Large intestine (tissue), 3 donors: ENCODE measurements at regions not wholly inside any gene's neighbourhood (a gene's known extent, or its start where the extent isn't known, plus 50 kb on each side); places are given as distances from the start of the nearest gene placed in this dataset.

Experiments
- DNase-seq, 2 donors: peaks; one replicate each; pipeline versions ENCODE4 v3.0.0 to v3.0.0-alpha.2; 2013
- H3K27ac ChIP-seq: one replicate; pipeline ENCODE4 v1.5.1; 2013; ENCODE audit warnings: low read length
- H3K27me3 ChIP-seq: 2 replicates; pipeline ENCODE4 v1.6.1; 2013; ENCODE audit warnings: low read length; ENCODE audit not compliant: control insufficient read depth, insufficient read depth
- H3K36me3 ChIP-seq: 2 replicates; pipeline ENCODE4 v1.6.1; 2013; ENCODE audit warnings: low read length; ENCODE audit not compliant: control insufficient read depth, insufficient read depth
- H3K4me1 ChIP-seq: one replicate; pipeline ENCODE4 v1.6.1; 2013; ENCODE audit warnings: low read length; ENCODE audit not compliant: control insufficient read depth, insufficient read depth
- H3K4me3 ChIP-seq: one replicate; pipeline ENCODE4 v1.5.1; 2013; ENCODE audit warnings: low read length
- H3K9me3 ChIP-seq: one replicate; pipeline ENCODE4 v1.6.1; 2013; ENCODE audit warnings: mild to moderate bottlenecking, low read depth, low read length, moderate library complexity; ENCODE audit not compliant: control insufficient read depth
- WGBS: methylation state at CpG from one replicate; pipeline ENCODE4 v1.1.5; 2013; ENCODE audit warnings: low lambda C conversion rate; ENCODE audit not compliant: insufficient coverage; 5-methylcytosine and 5-hydroxymethylcytosine counted together

DNA sequence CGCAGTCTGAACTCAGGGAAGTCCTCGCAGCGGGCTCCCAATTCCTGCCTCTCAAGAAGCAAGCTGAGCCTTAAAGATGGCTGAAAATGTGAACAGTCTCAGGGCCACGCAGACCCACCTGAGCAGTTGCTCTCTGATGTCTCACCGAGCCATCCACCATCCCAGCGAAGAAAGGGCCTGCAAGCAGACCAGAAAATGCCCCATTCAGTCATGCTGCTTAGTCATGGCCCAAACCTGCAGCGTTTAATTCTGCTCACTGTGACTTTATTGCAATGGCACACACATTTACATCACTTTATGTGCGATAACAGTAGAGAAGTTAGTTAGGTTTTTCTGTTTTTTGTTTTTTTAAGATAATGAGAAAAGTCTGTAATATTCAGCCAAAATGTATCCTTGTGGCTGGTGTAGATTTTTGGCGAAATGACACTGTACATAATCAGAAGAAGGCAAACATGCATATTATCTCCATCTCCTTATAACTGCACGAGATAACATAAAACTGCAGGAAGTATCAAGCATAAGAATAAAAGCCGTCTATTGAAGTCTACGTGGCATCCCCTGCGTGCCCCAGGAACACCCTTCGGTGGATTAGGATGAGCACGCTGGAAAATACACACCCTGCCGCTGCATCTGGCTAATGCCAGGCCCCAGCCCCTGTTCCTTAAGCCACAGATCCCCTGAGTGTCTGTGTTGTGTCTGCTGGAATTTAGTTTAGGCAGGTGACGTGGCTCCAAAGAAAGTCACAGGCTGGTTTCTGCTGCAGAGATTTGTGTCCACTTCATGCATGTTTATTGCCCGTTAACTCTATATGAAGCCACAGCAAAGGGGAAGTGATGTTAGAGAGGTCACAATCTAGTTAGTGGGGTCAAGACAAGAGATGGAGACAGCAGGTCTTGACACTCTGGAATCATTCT, 119.8 kb upstream of the IRF2BP2 start:
- WGBS: 100% methylated on average over 1 of the region's 18 CpGs
- no peak for DNase-seq
- H3K4me1 ChIP-seq: peaks cover 38% of the 10 kb centered on the region

DNA sequence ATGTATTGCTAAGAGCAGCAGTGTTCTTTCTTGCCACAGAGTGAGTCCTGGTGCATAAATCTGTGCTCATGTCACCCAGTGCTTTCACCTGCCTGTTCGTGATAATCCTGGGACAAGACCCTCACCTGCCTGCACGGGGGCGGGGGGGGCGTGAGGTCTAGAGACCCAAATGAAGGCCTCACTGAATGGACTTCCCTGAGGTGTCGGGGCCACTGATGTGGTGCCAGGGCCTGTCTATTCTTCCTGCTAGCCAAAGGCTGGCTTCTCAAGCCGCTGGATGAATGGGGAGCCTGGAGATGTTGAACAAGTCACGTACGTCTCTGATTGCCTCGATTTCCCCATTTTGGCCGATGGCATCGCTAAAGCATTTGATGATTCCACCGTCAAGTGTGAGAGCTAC, 118.8 kb upstream of the IRF2BP2 start:
- no peak for DNase-seq
- 100% methylated on average over 4 of the region's 12 CpGs for WGBS
- Histone ChIP-seq H3K4me3 (no peak overlapping the region), H3K4me1 (peaks cover 46% of the 10 kb centered on the region), H3K36me3 (no peaks in the 10 kb centered on the region), H3K27ac (no peak overlapping the region), H3K9me3 (no peaks in the 10 kb centered on the region), H3K27me3 (no peaks in the 10 kb centered on the region)

More for the DNA sequence above, 119.8 kb upstream of the IRF2BP2 start:
- Histone ChIP-seq H3K9me3 (no peaks in the 10 kb centered on the region), H3K27ac (no peak overlapping the region), H3K4me3 (no peak overlapping the region), H3K36me3 (no peaks in the 10 kb centered on the region), H3K27me3 (no peaks in the 10 kb centered on the region)

DNA sequence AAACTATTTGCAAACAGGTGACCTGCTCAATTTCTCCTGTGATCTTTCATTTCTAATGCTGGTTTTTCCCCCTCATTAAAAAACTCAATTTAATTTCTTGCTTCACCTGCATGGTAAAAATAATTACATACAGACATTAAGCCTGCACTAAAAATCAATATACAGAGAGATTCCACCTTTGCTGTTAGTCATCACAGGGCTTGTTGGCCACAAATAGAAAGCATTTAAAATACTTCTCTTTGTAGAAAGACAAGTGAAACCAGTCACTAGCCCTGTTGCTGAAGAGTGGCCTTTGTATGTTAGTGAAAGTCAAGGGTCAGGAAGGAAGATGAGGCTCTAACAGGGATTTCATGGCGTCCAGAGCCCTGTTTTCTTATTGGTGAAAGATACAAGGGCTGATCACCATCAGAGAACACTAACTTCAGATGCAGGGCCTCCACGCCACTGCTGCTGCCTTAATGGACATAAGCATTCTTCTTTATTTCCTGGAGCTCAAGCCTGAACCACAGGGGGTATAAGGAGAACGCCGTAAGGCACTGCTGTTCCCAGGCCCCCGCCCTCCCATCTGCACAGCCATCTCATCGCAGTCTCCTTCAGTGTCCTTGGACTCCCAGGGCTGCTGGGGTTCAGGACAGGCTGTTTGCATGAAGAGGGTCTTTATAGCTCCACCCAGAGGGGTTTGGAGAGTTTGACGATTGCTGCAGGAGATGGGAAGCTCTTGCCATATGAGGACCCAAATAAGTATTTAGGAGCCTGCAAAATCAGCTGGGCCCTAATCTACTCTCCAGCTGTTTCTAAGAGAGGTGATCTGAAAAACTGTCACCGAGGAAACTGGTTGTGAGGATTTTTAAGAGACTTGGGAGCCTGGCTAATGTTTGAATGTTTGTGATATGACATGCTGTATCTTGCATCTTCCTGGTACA, 117.3 kb upstream of the IRF2BP2 start:
- H3K36me3 ChIP-seq: no peaks in the 10 kb centered on the region
- peaks cover 61% of the 10 kb centered on the region for H3K4me1 ChIP-seq
- WGBS: no CpG with 5 or more reads among the region's 8 CpGs

DNA sequence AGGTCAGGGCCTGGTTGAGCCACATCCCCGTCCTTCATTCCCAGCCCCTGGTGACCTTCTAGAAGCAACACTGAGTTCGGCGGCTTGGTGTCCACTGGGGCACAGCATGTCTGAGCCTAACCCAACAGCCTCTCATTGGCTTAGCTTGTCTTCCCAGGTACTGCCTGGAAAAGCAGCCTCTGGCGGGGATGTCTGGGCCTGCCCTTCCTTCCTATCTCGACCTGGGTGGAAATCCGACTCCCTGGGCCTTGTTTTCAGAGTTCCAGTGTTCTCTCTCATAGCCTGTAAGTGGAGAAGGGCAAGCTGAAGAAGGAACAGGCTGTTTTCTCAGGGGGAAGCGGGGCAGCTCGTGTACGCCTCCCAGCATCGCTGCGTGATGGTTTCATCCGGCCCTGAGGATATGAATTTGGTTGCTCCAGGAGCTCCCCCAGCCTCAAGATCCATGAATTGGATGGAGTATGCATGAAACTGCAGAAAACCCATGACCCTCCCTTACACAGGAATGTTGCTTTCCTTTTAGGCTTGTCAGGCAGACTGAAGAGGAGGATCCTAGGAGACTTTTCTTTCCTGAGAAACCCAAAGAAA, 116.5 kb upstream of the IRF2BP2 start:
- Histone ChIP-seq H3K27me3 (no peaks in the 10 kb centered on the region), H3K4me1 (peaks cover 69% of the 10 kb centered on the region), H3K27ac (peak overlapping the region; percentile 95), H3K9me3 (no peaks in the 10 kb centered on the region), H3K36me3 (no peaks in the 10 kb centered on the region), H3K4me3 (no peak overlapping the region)
- WGBS: no CpG with 5 or more reads among the region's 12 CpGs
- DNase-seq: peak in 1 of 2 donors; percentile 46

More for the DNA sequence above, 117.3 kb upstream of the IRF2BP2 start:
- Histone ChIP-seq H3K27ac (peak overlapping the region; percentile 95), H3K27me3 (no peaks in the 10 kb centered on the region), H3K9me3 (no peaks in the 10 kb centered on the region), H3K4me3 (no peak overlapping the region)
- DNase-seq: peak in 1 of 2 donors; percentile 50

- peak in 1 of 2 donors; percentile 70 for DNase-seq
- peaks cover 75% of the 10 kb centered on the region for H3K4me1 ChIP-seq
- H3K4me3 ChIP-seq: no peak overlapping the region
- no peaks in the 10 kb centered on the region for H3K9me3 ChIP-seq
- H3K36me3 ChIP-seq: no peaks in the 10 kb centered on the region
- no peaks in the 10 kb centered on the region for H3K27me3 ChIP-seq
- H3K27ac ChIP-seq: peak overlapping the region; percentile 95
- no CpG with 5 or more reads among the region's 12 CpGs for WGBS
Measured at GRCh38 chr1:234725177-234726132, 115.5 kb upstream of the IRF2BP2 start.

DNA sequence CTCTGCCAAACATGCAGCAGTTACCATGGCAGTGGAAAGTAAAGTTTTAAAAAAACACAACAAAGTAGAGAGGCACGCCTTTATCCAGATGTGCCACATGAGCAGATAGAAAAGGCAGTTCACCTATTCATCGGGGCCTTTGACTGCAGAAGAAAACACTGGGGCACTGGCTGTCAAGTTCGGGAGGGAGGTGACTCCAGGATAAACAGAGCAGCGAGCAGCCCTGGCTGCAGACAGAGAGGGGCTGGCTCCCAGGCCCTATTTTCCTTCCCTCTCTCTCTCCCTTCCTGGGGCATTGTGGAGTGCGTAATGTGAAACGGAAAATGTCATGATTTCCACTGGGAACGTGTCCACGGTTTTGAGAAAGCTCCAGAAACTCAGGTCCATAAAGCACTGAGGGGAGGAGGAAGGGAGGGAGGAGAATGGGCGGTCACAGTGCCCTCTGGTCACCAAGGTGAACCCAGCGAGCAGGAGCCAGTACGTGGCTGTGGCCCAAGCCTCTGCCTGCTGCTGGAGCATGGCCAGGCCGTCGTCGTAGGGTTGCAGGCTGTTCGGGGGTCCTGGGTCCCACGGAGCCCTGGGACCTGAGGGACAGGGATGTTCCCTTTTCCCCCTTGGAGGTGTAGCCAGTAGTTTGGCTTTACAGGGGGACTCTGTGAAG, 114.7 kb upstream of the IRF2BP2 start:
- H3K4me1 ChIP-seq: peaks cover 83% of the 10 kb centered on the region
- peak overlapping the region; percentile 95 for H3K27ac ChIP-seq
- H3K27me3 ChIP-seq: no peaks in the 10 kb centered on the region
- peak overlapping the region; percentile 3 for H3K4me3 ChIP-seq
- no peaks in the 10 kb centered on the region for H3K36me3 ChIP-seq
- no peaks in the 10 kb centered on the region for H3K9me3 ChIP-seq
- no peak for DNase-seq
- no CpG with 5 or more reads among the region's 16 CpGs for WGBS

- H3K27ac ChIP-seq: peak overlapping the region; percentile 95
- peaks cover 94% of the 10 kb centered on the region for H3K4me1 ChIP-seq
- no peak overlapping the region for H3K4me3 ChIP-seq
- H3K9me3 ChIP-seq: no peaks in the 10 kb centered on the region
- no peaks in the 10 kb centered on the region for H3K36me3 ChIP-seq
- WGBS: 80% methylated on average over 2 of the region's 26 CpGs
- DNase-seq: no peak
- no peaks in the 10 kb centered on the region for H3K27me3 ChIP-seq
Measured at GRCh38 chr1:234722904-234723720, 113.1 kb upstream of the IRF2BP2 start.

DNA sequence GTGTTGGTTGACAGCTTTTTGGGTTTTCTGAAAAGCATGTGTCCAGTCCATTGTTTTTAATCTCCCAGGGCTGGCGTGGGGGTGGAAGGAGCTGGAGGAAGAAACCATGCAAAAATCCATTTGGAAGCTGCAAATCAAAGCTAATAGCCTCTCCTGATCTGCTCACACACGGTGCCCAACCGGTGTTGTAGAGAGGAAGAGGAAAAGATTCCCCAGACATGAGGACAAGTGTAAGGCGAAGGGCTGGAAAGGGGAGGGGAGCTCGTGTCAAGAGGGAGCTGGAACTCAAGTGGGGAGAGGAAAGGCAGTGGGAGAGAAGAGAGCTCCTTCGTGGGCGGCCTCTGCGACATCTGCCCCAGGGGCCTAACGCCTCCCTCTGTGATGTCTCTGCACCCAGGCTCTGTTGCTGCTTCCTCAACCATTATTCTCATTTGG, 112.3 kb upstream of the IRF2BP2 start:
- 47% methylated on average over 3 of the region's 9 CpGs for WGBS
- H3K4me3 ChIP-seq: no peak overlapping the region
- no peaks in the 10 kb centered on the region for H3K27me3 ChIP-seq
- H3K27ac ChIP-seq: peak overlapping the region; percentile 95
- no peaks in the 10 kb centered on the region for H3K9me3 ChIP-seq
- peak in 1 of 2 donors; percentile 38 for DNase-seq
- H3K4me1 ChIP-seq: peaks cover 96% of the 10 kb centered on the region
- H3K36me3 ChIP-seq: no peaks in the 10 kb centered on the region
